ENCODE measurements at regions not wholly inside any gene's neighbourhood (a gene's known extent, or its start where the extent isn't known, plus 50 kb on each side); places are given as distances from the start of the nearest gene placed in this dataset.

- DNase-seq (ENCODE audit: low spot score), result no peak
Observed at GRCh38 chr5:175168882-175169507, 275.0 kb downstream of the DRD1 start.

- no peak for DNase-seq (ENCODE audit: low spot score)
Observed at GRCh38 chr5:175166026-175166425, 278.0 kb downstream of the DRD1 start.

GRCh38 chr5:175163586-175164275 is 280.3 kb downstream of the DRD1 start:
- DNase-seq (ENCODE audit: low spot score), result no peak

GRCh38 chr5:175162036-175162435 is 281.9 kb downstream of the DRD1 start:
- DNase-seq (ENCODE audit: low spot score), result no peak

GRCh38 chr5:175159956-175160355 is 284.0 kb downstream of the DRD1 start:
- DNase-seq (ENCODE audit: low spot score), result peak; percentile 16

GRCh38 chr5:175148636-175149172 is 295.3 kb downstream of the DRD1 start:
- no peak for DNase-seq (ENCODE audit: low spot score)

- no peak for DNase-seq (ENCODE audit: low spot score)
Observed at GRCh38 chr5:175146733-175147132, 297.2 kb downstream of the DRD1 start.

GRCh38 chr5:175141421-175141820 is 302.6 kb downstream of the DRD1 start:
- DNase-seq (ENCODE audit: low spot score), result no peak

GRCh38 chr5:175133185-175133584 is 310.8 kb downstream of the DRD1 start:
- no peak for DNase-seq (ENCODE audit: low spot score)

- no peak for DNase-seq (ENCODE audit: low spot score)
Observed at GRCh38 chr5:175131432-175131831, 312.6 kb downstream of the DRD1 start.

- no peak for DNase-seq (ENCODE audit: low spot score)
Observed at GRCh38 chr5:175129619-175130018, 314.4 kb downstream of the DRD1 start.

- DNase-seq (ENCODE audit: low spot score), result no peak
Observed at GRCh38 chr5:175129121-175129520, 314.9 kb downstream of the DRD1 start.

- DNase-seq (ENCODE audit: low spot score), result no peak
Observed at GRCh38 chr5:175124821-175125220, 319.2 kb downstream of the DRD1 start.

- no peak for DNase-seq (ENCODE audit: low spot score)
Observed at GRCh38 chr5:175124251-175124813, 319.6 kb downstream of the DRD1 start.

- no peak for DNase-seq (ENCODE audit: low spot score)
Observed at GRCh38 chr5:175123542-175123941, 320.4 kb downstream of the DRD1 start.

- DNase-seq (ENCODE audit: low spot score), result no peak
Observed at GRCh38 chr5:175121457-175121856, 322.5 kb downstream of the DRD1 start.

GRCh38 chr5:175120412-175120811 is 323.6 kb downstream of the DRD1 start:
- no peak for DNase-seq (ENCODE audit: low spot score)

- DNase-seq (ENCODE audit: low spot score), result no peak
Observed at GRCh38 chr5:175118700-175119309, 325.2 kb downstream of the DRD1 start.

- DNase-seq (ENCODE audit: low spot score), result no peak
Observed at GRCh38 chr5:175116466-175117048, 327.4 kb downstream of the DRD1 start.

GRCh38 chr5:175115831-175116230 is 328.2 kb downstream of the DRD1 start:
- DNase-seq (ENCODE audit: low spot score), result no peak

- no peak for DNase-seq (ENCODE audit: low spot score)
Observed at GRCh38 chr5:175113947-175114346, 330.0 kb downstream of the DRD1 start.

GRCh38 chr5:175109058-175109755 is 334.8 kb downstream of the DRD1 start:
- no peak for DNase-seq (ENCODE audit: low spot score)

Data from Ammon's horn (tissue), 1 donor.